DMS114 treated with DMSO at 0.1 percent for 48 hours (cell line): ENCODE measurements at regions not wholly inside any gene's neighbourhood (a gene's known extent, or its start where the extent isn't known, plus 50 kb on each side); places are given as distances from the start of the nearest gene placed in this dataset.

ENCODE experiments used
- DNase-seq: peaks from one replicate; lab custom pipeline; 2025; ENCODE audit not compliant: unreplicated experiment; lab: John Stamatoyannopoulos, UW

DNA sequence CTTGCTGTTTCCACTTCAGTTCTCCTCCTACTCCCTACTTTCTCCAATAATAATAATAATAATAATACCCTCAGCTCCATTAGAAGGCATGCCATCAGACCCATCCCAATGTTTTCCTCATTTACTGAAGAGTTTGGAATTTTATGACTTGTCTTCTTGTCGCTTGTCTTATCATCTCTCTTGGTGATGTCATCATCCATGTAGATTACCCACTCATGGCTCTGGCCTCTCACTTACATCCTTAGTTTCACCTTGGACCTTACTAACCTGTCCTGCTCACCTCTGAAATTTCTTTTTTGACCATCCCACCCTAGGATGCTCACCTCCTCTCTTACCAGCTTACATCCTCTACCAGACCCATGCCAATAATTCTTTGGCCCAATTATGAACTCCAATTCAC, 329.3 kb downstream of the ACTL7B start:
- DNase-seq = no peak

DNA sequence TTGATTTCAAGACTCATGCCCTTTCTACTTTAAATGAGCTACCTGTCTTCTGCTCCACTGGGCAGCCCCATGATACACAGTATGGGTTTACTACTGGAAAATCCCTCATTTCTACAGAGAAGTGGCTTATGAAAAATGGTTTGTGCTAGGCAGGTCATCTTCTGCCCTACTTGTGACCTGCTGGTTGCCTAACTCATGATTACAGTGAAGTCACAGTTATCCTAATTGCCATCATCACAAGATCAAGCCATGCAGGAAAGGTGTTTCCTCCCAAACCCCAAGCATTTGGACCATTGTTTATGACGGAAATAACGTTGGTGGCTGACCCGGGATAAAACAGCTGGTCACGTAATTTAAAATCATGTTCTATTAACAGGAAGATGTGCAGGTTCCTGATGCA, 330.6 kb downstream of the ACTL7B start:
- DNase-seq = no peak

DNA sequence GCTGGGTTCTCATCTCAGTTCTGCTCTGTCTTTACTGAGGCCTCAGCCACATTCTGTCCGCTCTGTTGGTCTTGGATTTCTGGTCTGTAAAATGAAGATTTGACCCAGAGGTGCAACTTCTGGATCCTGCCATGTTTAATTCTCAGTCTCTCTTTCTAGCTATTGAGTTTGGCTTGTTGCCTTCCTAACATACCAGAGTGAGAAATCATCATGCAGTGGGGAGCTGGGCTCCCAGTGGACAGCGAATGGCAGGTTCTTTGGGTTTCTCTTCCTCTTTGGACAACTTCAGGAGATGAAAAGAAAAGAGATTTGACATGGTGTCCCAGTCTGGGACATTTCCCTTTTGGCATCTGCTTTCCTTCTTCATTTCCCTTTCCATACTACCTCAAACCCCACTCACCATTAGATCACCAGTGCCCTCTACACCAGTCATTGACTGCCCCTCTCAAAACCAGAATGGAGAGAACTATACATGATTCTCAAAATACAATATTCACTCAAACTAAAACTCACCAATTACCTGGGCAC, 334.7 kb downstream of the ACTL7B start:
- DNase-seq = no peak

DNA sequence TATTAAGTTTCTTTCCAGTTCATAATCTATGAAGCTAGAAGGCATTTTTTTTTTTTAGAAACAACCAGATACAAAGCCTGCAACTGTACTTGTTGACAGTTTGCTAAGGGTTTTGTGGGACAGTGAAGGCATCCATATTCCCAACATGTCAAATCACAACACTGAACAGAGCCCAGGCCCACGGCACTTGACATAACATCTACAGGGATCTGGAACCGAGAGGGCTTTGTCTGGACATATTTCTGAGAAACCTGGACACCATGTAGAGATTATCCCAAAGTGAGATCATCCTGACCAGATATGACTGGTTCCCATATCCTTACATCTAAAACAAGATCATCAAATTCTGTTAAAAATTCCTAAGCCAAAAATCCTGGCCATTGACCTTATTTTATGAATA, 336.3 kb downstream of the ACTL7B start:
- no peak for DNase-seq

DNA sequence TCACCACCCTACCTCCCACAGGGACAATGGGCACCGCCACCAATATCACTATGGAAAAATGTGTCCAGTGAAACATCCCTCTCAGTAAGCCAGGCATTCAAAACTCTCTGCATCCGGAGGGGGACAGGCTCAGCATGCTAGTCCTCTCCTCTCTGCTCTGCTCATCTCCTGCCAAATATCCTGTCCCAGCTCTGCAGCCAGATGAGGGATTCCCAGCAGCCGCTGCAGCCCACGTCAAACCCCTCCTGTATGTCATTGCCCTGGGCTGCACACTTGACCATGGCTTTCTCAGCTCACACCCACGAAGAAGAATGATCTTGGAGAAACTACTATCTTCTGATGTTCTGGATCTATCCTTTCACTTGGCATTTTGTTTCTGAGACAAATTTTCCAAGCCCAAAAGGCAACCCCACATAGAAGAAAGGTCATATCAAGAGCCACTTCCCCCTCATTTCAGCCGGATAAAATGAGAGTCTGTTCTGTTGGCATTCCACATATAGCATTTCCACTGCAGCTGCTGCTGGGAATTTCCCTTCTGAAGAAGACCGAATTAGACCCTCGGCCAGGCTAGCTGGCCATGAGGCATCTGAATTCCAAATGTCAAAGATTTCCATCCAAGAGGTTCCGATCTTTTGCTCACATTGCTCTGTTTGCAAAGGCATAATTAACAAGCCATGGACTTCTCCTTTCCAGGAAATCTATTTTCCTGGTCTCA, 338.0 kb downstream of the ACTL7B start:
- no peak for DNase-seq

DNA sequence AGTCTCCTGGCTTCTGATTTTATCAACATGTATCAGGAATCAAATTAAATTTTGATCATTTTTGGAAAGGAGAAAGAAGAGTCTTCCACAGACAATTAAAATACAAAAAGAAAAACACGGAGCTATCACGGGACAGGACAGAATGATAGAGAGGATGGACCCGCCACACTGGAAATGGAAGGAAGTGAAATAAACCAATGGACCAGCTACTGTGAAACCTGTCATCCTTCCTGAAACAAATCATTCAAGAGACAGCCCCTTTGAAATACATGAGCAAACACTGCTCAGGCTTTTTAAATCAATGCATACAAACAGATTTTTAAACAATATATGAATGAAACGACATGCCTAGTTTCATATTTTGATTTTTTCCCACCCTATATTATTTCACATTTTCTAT, 339.4 kb downstream of the ACTL7B start:
- no peak for DNase-seq

DNA sequence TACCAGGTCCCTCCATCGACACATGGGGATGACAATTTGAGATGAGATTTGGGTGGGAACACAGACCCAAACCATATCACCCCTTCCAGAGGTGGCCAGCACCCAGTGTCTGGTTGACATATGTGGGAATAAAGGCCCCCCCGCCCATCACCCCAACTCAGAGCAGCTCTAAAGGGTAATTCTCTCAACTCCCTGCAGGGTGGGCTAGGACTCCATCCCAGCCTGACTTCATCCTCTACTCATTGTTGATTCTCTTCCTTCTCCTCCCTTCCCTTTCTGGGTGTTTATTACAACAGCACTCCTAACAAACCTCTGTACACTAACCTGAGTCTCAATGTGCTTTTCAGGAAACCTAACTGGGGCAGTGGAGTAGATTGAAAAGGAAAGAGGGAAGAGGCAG, 339.9 kb downstream of the ACTL7B start:
- DNase-seq = no peak

DNA sequence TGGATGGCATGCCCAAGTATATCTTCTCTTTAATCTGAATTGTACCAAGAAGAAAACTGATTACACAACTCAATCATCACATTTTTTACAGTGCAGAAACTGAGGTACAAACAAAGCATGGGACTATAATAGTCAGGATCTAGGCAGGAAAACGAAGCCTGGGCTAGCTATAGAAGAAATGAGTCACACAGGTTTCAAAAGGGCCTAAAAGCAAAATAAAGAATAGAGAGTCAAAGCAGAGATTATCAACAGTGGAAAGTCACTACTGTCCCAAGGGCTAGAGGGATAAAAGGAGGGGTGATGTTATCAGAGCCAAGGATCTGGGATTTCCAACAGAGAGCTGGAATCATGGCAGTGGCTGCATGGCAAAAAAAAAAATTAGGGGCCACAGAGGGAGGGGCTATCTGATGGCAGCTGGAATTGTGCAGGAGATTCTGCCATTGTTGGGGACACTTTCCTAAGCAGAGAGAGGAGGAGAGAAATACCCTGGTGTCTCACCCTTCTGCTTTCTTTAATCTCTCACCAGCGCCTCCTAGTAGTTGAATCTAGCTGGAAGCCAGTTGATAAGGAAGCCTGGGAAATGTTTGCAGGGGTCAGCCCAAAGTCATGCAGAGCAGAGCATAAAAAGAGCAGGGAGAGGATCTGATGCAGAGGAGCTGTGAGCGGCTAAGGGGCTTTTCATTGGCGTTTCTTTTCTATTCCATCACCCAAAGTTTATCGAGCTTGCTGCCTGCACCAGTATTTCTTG, 343.2 kb downstream of the ACTL7B start:
- no peak for DNase-seq

DNA sequence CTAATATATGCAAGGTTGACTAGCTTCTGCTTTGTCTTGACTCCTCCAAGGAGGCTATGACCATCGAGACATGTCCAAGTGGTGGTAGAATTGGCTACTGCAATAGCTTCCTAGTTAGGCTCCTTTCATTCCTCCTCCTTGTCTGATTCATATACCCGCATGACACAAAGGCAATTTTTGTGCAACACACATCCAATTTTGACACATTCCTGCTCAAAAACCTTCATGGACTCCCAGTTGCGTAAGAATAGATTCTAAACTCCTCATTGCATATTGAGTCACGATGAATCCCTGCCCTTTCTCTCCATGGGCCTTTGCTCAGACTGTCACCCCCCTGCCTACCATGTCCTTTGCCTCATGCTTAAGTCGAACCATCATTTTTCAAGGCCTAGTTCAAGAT, 344.5 kb downstream of the ACTL7B start:
- no peak for DNase-seq

DNA sequence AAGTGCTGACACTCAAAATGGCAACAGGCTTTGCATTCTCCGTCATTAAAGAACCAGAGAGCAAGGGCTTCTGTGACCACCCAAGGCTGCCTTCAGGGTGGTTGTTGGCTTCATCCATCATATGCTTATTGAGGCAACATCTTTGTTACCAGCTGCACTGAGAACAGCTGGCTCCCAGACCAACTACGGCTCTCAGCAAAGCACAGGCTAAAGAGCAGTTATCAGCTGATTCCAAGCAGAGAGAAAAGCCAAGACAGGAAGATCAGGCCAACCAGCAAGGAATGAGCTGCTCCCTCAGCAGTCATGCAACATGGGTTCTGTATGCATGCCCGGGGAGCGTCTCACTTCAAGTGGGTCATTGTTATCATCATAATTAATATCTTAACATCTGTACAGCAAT, 358.9 kb downstream of the ACTL7B start:
- DNase-seq = no peak

DNA sequence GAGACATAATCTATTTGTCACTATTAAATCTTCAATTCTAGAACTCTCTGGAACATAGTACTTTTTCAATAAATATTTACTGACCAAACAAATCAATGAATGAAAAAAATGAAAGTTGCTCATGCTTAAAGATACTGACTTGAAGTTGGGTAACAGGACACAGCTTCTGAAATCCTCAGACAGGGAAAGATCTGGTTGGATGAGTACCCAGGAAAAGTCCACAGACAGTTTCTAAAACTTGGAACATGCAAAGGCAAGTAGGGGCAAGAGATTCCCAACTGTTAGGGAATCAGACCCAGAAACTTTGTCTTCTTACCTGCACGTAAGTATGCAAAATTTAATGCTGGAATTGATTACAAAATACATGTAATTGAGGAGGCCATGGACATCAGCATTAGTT, 366.2 kb downstream of the ACTL7B start:
- DNase-seq = no peak

DNA sequence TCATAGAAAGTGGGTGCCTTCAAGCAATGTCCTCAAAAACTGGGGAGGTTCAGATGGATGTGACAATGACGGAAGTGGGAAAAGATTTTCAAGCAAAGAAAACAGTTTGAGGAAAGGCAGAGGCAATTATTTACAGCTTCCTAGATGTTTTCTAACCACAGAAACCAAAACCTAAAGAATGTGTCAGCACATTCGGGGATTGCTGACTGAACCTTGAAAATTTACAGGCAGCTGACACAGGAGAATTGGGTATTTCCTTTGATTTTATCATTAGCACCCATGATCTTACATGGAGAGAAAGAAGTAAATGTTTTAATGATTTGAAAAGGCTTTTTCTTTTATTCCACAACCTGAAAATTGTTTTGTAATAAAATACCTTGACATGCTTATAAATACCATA, 369.0 kb downstream of the ACTL7B start:
- no peak for DNase-seq

DNA sequence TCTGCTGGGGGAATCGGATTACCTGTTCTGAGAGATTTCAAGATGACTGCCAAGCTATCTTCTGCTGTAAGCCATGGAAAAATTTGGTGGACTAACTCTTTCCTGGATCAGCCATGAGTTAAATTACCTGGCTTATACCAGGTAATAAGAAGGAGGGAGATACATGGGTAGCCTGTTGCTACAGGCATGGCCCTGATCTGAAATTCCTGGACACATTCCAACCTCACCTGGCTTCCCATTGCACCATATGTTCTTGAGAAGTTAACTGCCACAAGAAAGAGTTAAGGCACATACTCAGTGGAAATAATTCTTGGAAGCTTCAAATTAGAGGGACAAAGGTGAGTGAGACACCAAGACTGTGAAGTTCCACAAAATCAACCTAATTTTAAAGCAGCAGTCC, 371.3 kb downstream of the ACTL7B start:
- DNase-seq = no peak

DNA sequence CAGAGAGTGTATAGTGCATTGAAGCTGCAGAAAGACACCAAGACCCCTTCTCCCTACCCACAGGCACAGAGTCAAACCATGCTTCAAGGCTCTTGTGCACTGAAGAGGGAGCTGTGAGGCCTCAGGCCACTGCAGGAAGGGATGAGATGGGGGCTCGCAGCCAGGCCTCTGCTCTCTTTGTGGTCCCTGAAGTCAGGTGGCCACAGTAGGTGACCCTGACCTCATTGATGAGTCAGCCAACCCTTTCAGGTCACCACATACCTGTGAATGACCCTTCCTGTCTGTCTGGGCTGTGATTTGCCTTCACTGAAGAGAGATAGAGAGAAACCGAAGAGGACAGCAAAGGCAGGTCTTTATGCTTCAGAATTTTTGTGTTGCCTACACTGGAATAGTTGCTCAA, 372.1 kb downstream of the ACTL7B start:
- DNase-seq = no peak

DNA sequence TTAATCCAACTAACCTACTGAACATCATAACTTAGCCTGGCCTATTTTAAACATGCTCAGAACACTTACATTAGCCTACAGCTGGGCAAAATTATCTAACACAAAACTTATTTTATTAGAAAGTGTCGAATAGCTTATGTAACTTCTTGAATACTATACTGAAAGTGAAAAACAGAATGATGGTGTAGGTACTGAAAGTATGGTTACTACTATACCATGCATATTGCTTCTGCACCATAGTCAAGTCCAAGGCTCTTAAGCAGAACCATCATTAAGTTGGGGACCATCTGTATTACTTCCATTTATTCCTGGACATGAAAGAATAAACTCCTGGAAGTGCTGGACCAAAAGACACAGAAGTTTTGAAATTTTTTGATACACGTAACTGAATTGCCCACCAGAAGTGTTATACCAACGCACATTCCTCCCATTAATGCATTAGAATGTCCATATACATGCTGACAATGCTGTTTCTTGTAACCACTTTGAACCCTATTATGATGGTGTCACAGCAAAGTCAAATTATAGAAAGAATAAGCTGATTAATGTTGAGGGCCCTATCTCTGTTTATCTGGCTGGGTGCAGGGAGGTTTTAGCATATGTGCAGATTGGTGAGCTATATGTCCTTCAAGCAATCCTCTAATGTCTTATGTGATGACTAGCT, 375.7 kb downstream of the ACTL7B start:
- no peak for DNase-seq

DNA sequence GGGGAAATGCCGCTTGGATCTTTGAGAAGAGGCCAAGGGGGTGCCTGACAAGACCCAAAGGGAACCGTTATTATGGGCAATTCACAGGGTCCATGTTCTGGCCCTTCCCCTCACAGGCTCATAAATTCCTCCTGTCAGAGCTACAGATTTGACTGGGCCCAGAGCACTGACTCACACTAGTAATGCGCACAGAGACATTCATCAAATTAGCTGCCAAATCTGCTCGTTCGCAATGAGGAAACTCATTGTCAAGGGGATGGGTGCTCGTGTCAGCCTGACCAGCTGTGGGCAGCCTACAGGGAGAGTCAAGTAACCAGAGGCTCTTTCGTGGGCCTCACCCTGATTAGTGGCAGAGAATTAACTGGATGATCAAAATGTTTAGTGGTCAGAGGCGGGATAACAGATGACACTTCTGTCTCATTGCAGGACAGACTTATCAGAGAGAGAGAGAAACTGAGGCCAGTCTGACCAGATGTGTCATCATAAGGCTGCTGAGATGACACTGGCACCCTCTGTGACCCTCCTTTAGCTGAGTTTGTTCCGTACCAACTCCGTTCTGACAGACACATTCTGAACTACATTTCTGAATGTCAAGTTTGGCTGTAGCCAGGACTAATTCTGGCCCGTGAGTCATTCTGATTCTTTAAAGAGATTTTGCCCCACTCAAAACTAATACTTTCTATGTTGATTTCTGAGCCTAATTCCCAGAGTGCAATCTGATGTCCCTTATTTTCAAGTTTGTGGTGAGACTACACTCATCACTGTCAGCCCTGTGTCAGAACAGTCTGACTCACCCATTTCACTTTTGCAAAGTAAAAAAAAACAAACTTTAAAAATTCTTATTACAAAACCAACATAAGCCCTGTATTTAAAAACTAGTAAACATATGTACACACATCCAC, 377.1 kb downstream of the ACTL7B start:
- DNase-seq = no peak

DNA sequence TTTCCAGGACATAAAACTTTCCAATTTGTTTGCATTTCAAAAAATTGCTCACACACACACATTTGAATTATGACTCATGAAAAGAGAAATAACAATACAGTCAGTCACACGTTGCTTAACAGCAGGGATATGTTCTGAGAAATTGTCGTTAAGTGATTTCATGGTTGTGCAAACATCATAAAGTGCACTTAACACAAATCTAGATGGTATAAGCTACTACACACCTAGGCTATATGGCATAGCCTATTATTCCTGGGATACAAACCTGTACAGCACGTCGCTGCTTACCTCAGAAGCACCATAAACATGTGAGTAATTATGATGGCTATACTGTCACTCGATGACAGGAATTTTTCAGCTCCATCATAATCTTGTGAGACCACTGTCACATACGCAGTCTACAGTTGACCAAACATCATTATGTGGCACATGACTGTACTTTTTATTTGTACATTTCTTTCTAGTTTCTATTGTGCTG, 378.2 kb downstream of the ACTL7B start:
- no peak for DNase-seq

DNA sequence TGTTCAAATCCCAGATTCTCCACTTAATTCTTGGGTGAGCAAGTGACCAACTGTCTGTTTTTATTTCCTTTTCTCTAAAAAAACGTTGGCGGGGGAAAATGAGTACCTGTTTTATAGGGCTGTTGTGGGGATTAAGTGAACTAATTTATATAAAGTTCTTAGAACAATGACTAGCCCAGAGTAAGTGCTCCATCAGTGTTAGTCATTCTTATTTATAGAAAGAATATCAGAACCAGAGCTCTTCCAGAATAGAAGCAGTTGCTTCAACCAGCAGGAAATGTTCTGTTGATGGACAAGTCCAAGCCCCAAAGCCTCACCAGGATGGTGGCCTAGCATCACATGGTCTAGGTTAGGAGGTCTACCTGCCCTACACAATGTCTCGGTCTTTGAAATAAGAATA, 379.2 kb downstream of the ACTL7B start:
- DNase-seq = no peak

DNA sequence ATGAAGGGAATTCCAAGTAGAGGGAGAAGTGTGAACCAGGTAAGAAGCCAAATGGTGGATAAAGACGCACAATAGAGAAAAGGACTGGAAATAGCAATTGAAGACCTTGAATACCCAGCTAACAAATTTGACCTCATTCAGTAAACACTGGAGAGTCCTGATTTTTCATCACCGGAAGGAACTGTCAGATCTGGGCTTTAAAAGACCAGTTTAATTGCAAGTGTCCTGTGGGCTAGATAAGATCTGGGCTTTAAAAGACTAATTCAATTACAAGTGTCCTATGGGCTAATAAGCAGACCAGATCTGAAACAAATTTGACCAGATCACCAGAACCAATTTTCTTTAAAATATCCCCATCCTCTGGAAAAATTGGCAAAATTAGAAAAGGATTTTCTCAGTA, 380.0 kb downstream of the ACTL7B start:
- DNase-seq = no peak

DNA sequence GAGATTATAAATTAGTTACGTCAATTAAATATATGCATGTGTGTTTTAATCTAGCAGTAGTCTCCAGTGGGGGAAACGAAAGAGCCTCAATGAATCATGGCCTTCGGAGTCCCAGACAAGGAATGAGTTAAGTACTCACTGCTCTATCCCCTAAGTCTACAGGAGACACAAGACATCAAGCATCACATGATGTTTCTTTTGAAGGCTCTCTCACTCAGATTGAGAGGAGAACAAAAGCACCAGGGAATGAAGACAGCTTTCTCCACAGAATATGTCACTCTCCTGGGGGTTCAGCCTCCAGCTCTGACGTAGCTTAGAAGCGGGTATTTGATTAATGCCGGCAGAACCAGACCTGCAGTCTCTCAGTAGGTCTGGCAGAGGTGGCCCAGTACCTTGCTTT, 381.4 kb downstream of the ACTL7B start:
- DNase-seq = no peak
